NCI-H82 (cell line): ENCODE measurements at regions not wholly inside any gene's neighbourhood (a gene's known extent, or its start where the extent isn't known, plus 50 kb on each side); places are given as distances from the start of the nearest gene placed in this dataset.
A peak's percentile ranks its signal among the peaks of the same experiment; 100 is the strongest.

ENCODE experiments used
- DNase-seq: peaks from one replicate; lab custom pipeline; 2025; lab: John Stamatoyannopoulos, UW

DNA sequence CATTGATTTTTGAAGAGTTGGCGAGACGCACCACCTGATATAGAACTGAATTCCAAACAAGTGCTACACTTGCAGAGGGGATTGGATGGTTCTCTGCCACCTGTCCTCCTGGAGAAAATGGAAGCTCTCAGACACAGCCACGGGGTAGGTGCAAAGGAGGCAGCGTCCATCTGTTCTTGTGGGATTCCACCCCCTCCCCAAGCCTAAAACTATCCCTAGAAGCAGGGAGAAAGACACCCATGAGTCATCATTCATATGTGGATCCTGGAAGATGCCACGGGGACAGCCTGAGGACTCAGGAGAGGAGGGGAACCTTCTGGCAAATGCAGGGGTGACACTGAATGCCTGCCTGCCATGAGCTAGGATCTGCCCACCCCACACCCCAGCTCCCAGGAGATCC is 171.3 kb upstream of the CST7 start:
- no peak for DNase-seq

DNA sequence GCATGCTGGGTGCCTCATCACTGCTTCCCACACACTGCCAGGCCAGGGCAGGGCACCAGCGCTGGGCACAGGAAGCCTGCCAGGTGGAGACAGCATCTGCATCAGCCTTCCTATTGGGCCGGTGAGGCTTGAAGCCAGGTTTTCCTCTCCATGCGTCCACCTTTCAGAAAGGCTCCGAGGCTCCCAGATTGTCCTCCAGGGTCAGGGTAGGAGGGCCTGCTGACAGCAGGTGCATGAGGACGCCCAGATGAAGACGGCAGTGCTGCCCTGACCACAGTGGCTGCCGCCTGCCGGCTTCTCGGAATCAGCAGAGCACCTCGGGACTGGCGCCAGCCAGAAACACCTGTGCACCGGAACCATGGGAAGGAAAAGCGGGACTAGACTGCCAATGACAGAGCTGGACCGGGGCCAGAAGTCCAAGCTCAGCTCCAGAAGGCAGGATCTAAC is 170.5 kb upstream of the CST7 start:
- DNase-seq = no peak

DNA sequence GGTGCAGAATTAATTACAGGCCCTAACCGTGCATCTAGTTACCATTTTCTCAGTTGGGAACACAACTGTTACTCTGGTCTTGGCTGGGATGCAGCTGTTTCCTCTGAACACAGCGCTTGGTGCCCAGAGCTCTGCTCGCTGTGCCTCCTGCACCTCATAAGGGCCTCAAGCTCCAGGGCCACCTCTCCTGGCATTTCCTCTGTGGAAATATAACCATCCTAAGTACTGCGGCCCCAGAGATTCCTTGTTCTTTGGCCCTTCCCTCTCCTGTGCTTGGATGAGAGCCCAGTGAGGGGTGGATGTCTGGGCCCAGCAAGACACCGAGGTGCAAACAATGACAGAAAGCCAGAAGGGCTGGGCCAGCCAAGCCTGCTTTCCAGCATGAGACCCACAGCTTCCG is 169.9 kb upstream of the CST7 start:
- no peak for DNase-seq

DNA sequence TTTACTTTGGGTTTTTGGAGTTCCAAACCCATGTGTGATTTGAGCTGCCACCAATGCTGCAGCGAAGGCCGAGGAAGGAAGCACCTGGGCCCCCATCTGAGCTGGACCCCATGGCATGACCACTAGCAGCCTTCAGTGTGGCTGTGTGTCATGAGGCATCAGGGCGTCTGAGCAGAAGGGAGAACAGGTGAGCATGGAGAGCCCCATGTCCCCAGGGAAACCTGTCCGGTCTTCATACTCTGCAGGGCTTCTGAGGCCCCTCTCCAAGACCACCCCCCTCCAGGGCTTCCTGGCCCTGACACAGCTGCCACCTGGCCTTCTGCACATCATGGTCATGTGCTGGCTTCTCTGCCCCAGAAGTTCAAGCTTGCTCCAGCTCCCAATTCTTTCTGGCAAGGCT is 169.1 kb upstream of the CST7 start:
- no peak for DNase-seq

DNA sequence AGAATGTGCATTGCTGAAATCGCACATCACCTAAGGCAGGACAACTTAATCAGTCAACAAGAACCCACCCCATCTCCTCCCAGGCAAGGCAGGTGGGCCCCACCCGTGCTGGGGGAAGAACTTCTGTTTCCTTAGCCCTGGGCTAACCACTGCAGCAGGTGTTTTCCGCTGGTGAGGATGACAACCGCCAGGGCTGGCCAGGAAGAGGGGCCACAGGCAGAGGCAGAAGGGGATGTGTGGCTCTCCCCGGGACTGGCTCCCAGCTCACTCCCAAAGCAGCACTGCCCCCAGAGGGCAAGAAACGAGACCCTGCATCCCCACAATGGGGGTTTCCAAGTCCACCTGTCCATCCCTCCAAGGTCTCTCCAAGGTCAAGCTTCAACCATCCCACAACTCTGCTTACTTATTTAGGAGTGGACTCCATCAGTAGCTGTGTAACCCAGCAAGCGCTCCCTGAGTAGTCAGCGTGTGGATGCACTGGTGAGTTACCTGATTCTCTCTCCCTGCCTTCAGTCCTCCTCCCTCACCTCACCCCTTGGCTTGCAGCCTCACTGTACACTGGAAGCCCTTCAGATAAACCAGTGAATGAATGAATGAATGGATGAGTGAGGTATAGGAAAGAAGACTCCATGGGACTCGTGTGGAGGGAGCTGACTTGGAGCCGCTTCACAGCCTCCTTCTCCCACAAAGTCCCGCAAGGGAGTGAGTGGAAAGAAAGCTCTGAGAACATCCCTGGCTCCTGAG is 168.2 kb upstream of the CST7 start:
- peak; percentile 26 for DNase-seq

DNA sequence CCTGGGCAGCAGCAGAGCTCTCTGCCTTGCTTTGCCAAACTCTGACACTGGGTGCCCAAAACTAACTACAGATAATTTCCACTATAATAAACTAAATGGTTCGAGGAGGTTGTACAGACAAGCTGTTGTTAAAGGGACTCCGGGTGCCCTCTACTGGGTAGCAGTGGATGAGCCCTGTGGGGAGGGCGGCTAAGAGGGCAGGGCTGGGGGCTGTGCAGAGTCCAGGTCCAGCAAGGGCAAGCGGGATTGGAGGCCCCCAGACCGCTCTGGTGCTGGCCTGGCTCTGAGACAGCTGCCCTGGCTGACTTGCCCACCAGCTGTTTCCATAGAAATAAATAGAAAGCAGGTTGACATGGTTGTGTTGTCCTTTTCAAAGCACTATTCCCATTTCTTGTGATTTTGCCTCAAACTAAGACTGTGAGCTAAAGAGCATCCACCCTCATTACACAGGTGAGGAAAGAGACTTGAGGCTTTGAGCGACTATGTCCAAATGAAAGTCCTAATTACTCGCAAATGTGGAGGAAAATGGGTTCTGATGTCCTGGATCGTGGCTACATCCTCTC is 167.6 kb upstream of the CST7 start:
- peak; percentile 77 for DNase-seq

DNA sequence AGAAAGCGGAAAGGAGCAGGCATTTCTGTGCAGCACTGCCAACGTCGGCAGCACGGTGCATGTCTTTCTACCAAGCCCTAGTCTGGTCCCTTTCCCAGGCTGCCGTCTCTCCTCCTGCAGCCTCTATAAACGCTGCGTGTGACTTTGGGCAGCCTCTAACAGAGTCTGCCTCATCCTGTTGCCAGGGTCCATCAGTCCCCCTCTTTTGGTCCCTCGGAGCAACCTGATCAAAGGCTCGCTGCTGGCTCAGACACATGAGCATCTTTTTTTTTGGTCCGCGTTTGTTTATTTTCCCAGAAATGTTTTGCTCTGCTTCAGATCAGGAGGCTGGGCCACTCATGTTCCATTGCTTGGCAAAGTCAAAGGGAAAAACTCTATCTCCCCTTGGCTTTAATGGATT is 166.8 kb upstream of the CST7 start:
- no peak for DNase-seq

DNA sequence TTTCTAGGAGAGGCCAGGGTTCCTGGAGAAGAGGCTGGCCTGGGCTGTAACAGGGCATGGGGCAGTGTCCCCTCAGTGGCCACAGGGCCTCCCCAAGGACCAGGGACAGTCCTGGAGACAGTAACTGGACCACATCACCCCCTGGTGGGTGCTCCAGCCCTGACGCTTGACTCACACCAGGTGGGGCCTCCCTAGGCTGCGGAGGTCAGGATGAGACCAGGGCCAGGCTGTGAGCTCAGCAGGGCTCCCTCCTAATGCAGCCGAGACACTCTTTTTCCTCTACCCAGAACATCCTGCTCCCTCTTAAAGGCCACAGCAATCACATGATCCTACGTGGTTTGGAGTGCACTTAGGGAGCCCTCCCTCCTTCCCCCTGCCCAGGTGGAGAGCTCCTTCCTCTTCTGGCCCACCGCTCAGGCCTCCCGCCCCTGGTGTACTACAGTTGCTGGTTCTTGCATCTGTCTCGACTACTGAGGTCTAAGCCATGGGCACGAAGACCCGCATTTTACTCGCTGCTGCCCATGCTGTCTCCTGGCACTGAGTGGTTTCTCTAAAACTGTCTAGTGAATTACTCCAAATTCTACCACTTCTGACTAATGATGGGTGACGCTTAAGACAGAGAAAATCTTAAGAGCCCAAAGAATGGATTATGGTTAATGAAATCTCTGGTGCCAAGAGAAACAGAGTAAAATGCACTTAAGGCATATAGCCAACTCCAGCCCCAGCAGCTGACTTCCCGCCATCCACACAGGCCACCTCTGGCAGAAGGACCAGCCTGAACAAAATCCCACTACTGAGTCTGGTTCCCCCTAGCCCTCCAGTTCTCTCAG is 166.1 kb upstream of the CST7 start:
- DNase-seq = peak; percentile 51

DNA sequence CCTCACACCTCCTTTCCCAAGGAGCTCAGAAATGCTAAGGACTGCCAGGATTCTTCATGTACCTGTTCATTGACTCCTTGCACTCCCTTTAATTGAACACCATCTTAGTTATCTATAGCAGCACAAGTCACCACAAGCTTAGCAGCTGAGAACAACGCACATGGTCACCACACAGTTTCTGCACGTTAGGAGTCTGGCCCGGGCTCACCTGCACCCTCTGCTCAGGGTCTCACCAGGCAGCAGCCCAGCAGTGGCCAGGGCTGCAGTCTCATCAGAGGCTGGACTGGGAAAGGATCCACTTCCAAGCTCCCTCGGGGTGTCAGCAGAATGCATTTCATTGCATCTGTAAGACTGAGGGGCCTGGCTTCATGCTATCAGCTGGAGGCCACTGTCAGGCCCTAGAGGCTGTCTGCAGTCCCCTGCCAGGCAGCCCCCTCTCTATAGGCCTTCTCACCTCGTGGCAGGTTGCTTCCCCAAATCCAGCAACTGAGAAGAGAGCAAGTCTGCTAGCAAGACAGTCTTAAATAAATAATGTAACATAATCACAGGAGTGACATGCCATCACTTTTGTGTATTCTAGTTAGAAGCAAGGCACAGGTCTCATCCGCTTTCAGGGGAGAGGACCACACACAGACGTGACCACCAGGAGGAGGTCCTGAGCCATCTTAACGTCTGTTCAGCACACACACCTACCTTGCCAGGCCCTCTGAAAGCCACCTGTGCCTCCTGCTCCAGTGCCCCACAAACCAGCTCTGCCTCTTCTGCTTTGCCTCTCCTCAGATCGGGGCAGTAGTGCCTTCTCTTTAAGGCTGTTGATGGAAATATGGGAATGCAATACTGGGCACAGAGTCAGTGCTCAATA is 165.2 kb upstream of the CST7 start:
- DNase-seq = peak; percentile 49

DNA sequence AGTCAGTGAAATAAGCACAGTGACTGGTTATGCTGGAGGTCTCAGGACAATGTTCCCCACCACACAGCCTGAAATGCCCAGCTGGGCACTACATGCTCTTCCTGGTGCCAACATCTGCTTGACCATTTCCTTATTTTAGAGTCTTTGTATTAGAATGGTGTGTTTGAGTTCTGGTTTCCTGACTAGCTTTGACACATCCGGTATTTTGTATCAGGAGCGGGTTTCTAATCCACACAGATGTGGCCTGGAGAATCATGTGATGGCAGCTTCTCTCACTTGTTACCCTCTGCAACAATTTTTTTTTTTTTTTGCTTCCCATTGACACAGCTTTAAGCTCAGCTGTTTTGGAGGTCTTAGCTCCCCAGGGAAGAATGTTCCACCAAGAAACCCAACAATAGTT is 164.5 kb upstream of the CST7 start:
- no peak for DNase-seq

DNA sequence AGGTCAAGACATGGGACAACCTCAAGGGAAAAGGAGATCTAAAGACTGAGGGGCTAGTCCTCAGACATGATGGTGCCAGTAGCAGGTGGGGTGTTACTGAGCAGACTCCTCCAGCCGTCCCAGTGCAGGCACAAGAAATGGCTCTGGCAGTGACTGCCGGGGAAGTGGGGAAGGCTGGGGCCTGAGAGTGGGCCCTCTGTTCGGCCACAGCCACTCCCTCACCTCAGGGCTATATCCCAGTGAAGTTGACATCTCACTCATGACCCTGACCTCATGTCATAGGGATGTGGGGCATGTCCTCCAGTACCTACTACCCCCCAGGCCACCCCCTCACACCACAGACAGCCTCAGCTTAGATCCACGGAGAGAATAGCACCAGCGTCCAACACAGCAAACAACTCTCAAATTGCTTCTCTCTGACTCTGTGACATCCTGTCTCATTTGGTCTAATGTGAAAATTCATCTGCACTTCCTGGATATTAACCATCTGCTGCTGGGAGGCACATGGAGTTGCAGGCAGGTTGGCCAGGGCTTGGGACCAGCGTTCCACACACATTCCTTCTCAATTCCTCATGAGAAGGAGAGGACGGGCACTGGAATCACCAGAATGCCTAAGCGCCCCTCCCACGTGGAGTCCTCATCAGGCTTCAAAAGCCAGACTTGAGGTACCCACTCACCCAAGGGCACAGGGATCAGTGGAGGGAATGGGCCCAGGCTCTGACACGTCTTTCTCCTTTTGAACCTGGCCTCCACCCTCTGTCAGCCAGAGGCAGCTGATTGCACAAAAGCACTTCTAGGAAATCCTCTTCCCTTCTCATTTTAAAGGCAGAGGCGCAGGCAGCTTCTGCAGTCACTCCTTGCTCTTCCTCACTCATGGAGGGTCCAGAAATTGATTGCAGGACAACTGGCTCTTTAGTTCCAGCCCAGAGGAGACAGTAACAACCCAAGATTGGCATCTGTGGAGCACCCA is 163.6 kb upstream of the CST7 start:
- no peak for DNase-seq

DNA sequence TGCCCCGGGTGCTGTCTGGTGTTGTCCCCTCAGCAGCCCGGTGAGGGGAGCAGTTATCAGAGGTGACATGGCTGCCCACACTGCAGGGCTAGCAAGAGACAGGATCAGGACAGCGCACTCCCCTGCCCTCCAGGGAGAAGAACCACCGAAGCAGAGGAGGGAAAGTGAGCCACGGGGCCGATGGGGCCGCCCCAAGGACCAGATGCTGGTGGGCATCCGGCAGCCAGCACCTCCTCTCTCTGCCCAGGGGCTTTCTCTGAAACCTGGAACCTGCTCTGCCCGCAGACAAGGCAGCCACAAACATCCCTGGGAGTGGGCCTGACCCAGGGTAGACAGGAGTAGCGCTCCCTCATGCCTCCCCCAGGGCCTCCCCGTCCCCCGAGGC is 163.0 kb upstream of the CST7 start:
- no peak for DNase-seq

DNA sequence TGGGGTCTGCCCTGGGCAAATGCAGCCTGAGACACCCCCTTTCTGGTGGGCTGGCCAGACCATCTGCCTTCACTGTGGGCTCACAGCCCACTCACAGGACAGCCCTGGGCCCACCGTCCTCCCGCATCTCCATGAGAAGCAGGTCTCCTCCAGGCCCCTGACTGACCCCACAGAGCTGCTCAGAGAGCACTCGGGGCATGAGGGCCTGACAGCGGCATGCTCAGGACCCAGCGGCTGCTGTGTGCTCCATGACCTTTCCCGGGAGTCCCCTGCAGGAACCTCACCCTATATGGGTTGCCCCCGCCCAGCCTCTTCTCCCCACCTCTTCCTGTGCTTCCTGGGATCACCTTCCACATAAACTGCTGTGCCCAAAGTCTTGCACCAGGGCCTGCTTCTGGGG is 162.4 kb upstream of the CST7 start:
- DNase-seq = no peak

DNA sequence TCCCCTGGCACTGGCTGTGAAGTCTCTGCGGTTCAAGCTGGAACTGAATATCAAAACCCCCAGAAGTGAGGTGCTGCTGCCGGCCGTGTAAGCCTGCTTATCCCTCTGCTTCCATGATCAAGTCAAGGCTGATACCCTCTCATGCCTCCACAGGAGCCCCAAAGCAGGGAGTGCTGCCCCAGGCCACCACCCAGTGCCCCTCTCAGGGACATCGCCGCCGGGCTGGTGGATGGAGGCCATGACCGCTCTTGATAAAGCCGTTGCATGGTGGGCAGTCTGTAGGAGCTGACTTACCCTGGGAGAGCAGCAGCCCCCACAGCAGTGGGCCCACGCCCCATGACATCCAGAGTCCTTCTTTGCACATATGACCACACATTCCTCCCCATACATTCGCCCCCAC is 162.0 kb upstream of the CST7 start:
- DNase-seq = no peak

DNA sequence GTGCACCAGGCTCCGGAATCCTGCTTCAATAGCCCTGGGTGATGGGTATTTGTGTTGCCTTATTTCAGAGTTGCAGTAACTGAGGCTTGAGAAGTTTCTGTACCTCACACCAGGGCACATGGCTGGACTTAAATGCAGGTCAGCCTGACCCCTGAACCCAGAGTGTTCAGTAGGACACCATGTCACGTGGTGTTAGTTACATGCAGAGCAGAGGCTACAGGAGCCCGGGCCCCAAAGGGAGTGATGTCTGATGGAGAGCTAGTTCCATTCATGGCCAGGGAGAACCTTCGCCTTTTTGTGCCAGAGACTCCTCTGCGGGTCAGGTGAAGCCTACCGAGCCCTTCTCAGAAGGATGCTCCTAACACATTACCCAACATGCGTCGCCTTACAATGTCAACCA is 161.4 kb upstream of the CST7 start:
- no peak for DNase-seq

DNA sequence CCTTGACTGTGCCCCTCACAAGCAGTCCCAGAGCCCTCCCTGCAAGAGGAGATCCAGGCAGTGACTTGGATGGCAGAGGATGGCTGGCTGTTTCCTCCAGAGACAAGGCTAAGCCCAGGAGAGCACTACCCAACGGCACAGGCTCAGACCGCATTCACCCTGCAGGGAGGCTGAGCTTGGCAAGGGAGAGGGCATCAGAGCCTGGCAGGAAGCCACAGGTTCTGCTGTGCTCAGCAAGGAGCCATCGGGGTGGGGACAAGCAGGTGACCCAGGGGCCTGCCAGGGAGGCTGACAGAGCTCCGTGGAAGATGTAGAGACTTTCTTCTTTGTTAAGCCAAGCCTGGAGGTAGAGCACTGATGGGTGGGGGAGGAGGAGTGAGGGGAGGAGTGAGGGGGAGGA is 159.2 kb upstream of the CST7 start:
- DNase-seq = no peak

DNA sequence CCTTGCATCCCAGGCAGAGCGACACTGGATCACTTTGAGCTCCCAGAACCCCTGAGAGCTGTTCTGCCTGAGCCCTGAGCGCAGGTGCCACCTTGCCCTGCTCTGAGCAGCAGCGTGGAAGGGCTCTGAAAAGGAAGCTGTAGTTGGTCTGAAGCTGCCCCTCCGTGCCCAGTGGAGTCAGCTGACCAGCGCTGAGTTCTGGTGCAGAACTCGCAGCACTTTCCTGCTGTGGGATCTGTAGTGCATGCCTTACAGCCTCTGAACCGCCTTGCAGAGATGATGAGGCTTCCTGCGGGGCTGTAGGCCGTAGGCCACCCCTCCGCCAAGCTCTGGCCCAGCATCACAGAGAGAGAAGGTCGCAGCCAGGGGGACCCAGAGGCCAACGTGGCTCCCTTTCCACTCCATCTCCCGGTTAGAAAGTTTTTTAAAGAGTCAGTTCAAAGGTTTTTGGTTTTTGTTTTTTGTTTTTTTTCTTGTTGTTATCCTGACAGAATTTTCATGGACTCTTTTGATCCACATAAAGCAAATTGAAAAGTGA is 158.3 kb upstream of the CST7 start:
- DNase-seq = no peak

DNA sequence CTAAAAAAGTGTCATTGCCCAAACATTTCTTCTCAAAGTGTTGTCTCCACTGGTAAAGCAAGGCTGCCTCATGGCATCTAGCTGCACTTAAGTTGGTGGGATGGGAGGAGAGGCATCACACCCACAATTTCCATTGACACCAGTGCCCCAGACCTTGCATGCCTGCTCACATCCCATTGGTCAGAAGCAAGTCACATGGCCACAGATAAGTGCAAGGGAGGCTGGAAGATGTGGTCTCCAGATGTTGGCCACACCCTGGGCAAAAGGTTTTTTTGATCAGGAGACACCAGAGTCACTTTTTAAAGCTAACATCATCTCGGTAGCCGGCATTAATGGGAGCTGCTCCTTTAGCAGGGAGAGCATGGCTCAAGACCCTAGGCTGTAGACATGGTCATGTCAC is 157.1 kb upstream of the CST7 start:
- no peak for DNase-seq

DNA sequence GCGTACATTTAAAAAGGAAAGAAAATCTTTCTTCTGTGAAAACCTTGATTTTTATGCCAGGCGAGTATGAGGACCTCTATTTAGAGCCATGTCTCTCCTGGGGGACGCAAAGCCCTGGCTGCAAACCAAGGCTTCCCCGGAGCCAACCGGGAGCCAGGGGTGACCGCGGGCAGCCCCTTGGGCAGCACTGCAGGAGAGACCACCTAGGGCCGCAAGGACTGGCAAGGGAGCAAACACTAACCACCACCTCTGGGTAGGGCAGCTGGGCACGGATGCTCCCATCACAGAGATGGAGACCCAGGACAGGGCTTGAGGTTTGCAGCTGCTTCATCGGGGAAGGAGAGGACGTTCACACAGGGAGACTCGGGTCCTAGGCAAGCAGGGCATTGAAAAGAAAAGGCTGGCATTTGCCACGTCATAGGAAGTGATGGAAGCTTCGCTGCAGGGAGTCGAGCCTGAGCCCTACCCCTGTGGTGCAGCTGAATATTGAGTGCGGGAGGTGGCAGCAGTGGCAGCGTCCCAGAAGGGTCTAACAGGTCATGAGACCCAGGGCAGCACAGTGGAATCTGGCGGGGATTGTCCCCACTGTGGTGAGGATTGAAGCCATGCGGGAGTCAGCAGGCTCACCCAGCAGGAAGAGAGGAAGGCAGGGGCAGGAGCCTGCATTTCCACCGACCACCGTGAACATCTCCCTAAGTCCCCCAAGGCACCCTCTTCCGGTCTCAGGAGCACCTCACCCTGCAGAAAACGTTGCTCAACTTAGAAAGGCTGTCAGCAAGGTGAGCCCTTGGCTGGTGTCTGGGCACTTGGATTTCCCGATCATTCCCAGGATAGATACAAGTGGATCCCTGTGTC is 156.2 kb upstream of the CST7 start:
- no peak for DNase-seq

DNA sequence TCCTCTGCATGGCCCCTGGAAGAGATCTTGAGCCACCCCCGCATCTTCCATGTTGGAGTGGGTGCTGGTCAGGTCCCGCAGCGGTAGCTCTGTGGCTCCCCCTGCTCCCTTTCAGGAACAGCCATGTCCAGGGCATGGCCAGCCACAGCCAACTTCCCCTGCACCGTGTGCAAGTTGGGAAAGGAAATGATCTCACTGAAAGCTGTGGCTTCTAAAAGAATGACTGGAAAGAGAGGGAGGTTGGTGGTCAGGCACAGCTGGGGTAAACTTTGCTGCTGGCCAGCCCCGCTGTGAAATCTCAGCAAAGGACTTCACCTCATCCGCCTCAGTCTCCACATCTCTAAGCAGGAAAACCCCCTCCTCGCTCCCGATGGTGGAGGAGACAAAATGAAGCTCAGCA is 153.6 kb upstream of the CST7 start:
- DNase-seq = no peak
